ENCODE measurements at regions not wholly inside any gene's neighbourhood (a gene's known extent, or its start where the extent isn't known, plus 50 kb on each side); places are given as distances from the start of the nearest gene placed in this dataset.
A peak's percentile ranks its signal among the peaks of the same experiment; 100 is the strongest.

DNA sequence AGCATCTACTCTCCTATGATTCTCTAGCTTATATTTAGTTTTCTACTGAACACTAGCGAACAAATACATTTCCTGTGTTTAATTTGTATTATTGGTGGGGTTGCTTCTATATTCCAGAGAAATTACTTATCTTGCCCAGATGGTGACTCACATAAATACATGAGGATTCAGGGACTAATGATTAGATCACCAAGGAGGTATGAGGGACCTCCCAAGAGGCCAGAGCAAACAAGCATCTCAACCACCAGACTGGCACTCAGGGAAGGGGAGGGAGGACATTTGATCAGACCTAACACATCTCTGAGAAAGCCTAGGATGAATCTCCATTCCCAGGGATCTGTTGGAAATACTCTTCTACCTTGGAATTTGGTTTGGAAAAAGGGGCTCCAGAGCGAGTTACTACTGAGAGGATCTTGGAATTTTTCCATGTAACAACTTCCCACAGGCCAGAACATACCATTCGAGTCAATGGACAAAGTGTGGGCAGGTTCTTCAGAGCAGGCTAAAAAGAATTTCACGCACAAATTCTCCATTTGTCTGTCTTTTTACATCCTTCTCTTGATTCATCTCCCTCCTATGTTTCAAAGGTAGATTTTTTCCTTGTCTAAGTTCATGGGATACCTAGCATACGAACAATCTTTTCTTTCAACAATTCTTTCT is 262.6 kb upstream of the MYOCD start:
- DNase-seq (ENCODE audit: low read depth), result peak; percentile 26
- Histone ChIP-seq H3K36me3 (ENCODE audit: control insufficient read depth, insufficient read depth, low read length) (no peaks in the 10 kb centered on the region), H3K4me3 (ENCODE audit: low read depth, low read length) (no peak overlapping the region), H3K27me3 (ENCODE audit: control insufficient read depth, insufficient read depth, low read length) (no peaks in the 10 kb centered on the region)
- TF ChIP-seq, protein P1, sequence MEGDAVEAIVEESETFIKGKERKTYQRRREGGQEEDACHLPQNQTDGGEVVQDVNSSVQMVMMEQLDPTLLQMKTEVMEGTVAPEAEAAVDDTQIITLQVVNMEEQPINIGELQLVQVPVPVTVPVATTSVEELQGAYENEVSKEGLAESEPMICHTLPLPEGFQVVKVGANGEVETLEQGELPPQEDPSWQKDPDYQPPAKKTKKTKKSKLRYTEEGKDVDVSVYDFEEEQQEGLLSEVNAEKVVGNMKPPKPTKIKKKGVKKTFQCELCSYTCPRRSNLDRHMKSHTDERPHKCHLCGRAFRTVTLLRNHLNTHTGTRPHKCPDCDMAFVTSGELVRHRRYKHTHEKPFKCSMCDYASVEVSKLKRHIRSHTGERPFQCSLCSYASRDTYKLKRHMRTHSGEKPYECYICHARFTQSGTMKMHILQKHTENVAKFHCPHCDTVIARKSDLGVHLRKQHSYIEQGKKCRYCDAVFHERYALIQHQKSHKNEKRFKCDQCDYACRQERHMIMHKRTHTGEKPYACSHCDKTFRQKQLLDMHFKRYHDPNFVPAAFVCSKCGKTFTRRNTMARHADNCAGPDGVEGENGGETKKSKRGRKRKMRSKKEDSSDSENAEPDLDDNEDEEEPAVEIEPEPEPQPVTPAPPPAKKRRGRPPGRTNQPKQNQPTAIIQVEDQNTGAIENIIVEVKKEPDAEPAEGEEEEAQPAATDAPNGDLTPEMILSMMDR (IDR thresholded peaks at IDR 0.05; ENCODE audit: insufficient read depth, low read length, poor library complexity, severe bottlenecking), result no peak

DNA sequence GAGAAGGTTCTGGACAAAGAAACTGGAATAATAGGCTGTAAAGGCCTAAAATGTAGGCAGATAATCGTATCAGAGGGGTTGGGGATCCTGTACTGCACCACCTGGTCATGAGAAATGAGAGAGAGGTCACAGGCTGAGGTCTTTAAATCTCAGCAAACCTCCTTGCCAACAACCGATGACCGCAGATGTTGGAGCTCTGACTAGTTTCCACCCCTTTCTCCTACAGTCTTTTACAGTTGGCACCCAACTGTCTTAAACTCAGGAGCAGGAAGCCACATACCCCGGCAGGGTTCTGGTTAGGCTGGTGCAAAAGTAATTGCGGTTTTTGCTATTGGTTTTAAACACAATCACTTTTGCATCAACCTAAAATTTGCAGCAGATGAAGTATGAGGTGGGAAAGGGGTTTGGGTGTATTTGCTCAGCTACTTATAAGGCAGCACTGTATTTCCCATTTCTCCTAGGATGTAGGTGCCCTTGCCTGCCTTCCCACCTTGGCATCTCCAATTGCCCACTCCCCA is 261.8 kb upstream of the MYOCD start:
- no peak for DNase-seq (ENCODE audit: low read depth)
- H3K4me3 ChIP-seq (ENCODE audit: low read depth, low read length), result no peak overlapping the region
- no peaks in the 10 kb centered on the region for H3K27me3 ChIP-seq (ENCODE audit: control insufficient read depth, insufficient read depth, low read length)
- TF ChIP-seq, protein P1 (IDR thresholded peaks at IDR 0.05; ENCODE audit: insufficient read depth, low read length, poor library complexity, severe bottlenecking), result no peak
- H3K36me3 ChIP-seq (ENCODE audit: control insufficient read depth, insufficient read depth, low read length), result no peaks in the 10 kb centered on the region

DNA sequence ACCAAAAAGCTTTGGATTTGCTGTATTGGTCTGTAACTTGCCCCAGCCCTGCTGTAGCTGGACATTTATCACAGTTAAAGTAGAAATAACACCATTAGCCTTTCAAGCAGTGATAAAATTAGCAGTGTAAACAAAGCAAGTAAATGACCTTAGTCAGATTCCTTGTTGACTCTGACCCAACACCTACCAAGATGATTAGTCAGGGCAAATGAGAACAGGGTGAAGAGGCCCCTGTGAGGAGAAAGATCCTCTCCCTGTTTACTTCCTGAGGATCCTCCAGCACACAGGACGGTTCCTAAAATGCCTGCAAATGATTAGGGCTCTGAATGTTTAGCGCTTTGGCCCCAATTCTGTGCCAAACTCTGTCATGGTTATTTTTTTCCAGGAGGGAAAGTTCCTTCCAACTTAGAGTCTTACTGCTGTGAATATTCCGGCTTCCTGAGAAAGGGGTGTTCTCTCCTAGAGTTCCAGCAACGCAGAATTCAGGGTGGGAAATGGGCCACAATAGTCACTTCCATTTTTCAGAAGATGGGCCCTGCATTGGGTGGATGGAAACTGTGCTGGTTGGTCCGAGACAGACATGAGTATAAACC is 259.0 kb upstream of the MYOCD start:
- no peak for DNase-seq (ENCODE audit: low read depth)
- Histone ChIP-seq H3K36me3 (ENCODE audit: control insufficient read depth, insufficient read depth, low read length) (no peaks in the 10 kb centered on the region), H3K4me3 (ENCODE audit: low read depth, low read length) (no peak overlapping the region), H3K27me3 (ENCODE audit: control insufficient read depth, insufficient read depth, low read length) (no peaks in the 10 kb centered on the region)
- TF ChIP-seq, protein P1 (IDR thresholded peaks at IDR 0.05; ENCODE audit: insufficient read depth, low read length, poor library complexity, severe bottlenecking), result no peak

DNA sequence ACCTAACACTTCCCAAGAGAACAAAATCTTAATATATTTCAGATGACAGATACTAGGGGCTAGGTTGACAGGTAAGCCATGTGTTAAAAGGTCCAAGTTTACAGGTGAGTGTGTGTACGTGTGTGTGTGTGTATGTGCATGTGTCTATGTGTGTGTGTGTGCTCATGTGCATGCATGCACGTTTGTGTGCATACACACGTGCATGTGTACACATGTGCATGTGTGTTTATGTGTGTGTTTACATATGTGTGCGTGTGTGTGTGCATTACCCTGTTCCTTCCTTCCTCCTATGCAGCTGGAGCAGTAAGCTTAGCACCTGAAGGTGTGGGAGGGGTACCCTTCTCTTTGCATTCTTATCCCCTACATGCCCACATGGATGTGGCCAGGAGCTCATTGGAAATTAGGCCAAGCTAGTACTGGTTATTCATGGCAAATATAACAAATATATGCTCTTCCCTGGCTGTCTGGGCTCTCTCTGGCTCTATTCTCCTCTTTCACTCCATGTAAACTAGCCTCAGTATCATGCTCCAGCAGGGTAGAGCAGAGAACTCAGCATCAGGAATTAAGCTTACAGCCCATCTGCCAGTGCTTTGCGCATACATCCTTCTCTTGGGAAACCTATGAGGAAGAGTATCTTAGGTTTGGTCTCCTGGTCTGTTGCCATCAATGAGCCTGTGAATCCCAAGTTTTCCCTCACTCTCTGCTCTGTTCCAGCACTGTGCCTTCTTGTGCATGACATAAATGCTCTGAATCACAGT is 258.0 kb upstream of the MYOCD start:
- Histone ChIP-seq H3K27me3 (ENCODE audit: control insufficient read depth, insufficient read depth, low read length) (no peaks in the 10 kb centered on the region), H3K36me3 (ENCODE audit: control insufficient read depth, insufficient read depth, low read length) (no peaks in the 10 kb centered on the region), H3K4me3 (ENCODE audit: low read depth, low read length) (no peak overlapping the region)
- TF ChIP-seq, protein P1 (IDR thresholded peaks at IDR 0.05; ENCODE audit: insufficient read depth, low read length, poor library complexity, severe bottlenecking), result no peak
- no peak for DNase-seq (ENCODE audit: low read depth)

DNA sequence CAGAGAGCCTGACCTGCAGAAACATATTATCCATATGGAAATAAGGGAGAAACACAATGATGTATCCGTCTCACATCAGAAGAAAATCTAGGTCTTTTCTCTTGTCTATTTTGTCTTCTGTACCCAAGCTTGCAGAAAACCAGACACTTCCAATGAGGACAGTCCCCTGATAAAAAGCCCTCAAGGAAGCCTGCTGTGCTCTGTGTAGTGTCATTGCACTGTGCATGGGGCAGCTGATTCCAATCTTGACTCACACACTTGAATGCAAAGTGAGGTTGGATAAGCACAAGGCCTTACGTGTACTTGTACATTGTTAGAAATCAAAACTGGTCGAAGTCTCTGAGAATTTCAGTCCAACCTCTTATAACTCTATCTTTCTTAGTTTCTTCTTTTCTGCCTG is 256.6 kb upstream of the MYOCD start:
- TF ChIP-seq, protein P1 (IDR thresholded peaks at IDR 0.05; ENCODE audit: insufficient read depth, low read length, poor library complexity, severe bottlenecking), result no peak
- H3K4me3 ChIP-seq (ENCODE audit: low read depth, low read length), result no peak overlapping the region
- H3K27me3 ChIP-seq (ENCODE audit: control insufficient read depth, insufficient read depth, low read length), result no peaks in the 10 kb centered on the region
- no peaks in the 10 kb centered on the region for H3K36me3 ChIP-seq (ENCODE audit: control insufficient read depth, insufficient read depth, low read length)
- no peak for DNase-seq (ENCODE audit: low read depth)
